ENCODE measurements at regions not wholly inside any gene's neighbourhood (a gene's known extent, or its start where the extent isn't known, plus 50 kb on each side); places are given as distances from the start of the nearest gene placed in this dataset.

DNA sequence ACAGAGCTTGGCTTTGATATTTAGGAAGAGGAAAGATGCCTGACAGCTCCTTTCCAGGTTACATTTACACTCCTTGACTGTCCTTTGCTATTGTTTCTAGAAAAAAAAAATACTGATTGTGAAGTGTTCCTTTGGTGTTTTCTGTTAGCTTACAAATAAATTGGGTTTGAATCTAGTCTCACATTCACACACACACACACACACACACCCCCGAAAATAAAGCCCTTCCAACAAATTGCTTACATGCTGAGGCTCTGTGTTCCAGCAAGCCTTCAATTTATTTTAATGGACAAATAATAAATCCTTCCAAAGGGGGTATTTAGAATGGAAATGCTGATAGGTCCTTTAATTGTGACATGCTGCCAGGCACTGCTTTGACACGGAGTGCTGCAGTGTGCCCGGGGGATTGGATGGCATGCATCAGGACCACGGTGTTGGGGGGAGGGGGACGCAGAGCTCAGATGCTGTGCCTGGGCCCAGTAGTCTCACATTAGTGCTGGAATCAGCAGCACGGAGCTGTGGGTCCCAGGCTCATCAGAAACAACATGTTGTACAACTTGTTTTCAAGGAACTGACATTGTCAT is 199.9 kb downstream of the CD83 start:
- no peak for TF ChIP-seq GTF2F1 (IDR thresholded peaks at IDR 0.05; ENCODE audit: low read length)
- no peak for TF ChIP-seq ESRRA (CRISPR knock-in tag; IDR thresholded peaks at IDR 0.05; ENCODE audit: low read depth)
- no peak for TF ChIP-seq SMAD3 (CRISPR knock-in tag; IDR thresholded peaks at IDR 0.05)
- TF ChIP-seq TEAD3 (CRISPR knock-in tag; optimal IDR thresholded peaks at IDR 0.05; ENCODE audit: borderline replicate concordance) = no peak
- TF ChIP-seq STAT6 (CRISPR knock-in tag; IDR thresholded peaks at IDR 0.05; ENCODE audit: borderline replicate concordance) = no peak
- no peak for TF ChIP-seq ZNF124 (CRISPR knock-in tag; IDR thresholded peaks at IDR 0.05)
- TF ChIP-seq, protein P1, sequence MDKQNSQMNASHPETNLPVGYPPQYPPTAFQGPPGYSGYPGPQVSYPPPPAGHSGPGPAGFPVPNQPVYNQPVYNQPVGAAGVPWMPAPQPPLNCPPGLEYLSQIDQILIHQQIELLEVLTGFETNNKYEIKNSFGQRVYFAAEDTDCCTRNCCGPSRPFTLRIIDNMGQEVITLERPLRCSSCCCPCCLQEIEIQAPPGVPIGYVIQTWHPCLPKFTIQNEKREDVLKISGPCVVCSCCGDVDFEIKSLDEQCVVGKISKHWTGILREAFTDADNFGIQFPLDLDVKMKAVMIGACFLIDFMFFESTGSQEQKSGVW (CRISPR knock-in tag; IDR thresholded peaks at IDR 0.05; ENCODE audit: borderline replicate concordance) = no peak
- no peak for TF ChIP-seq CTCF (CRISPR knock-in tag; IDR thresholded peaks at IDR 0.05)
- no peak for TF ChIP-seq ZBTB44 (CRISPR knock-in tag; IDR thresholded peaks at IDR 0.05)
- no peak for TF ChIP-seq NFE2 (CRISPR knock-in tag; IDR thresholded peaks at IDR 0.05)
- no peak for TF ChIP-seq POLR2AphosphoS5 (IDR thresholded peaks at IDR 0.05; ENCODE audit: low read depth, low read length)
- no peak for TF ChIP-seq ZNF335 (CRISPR knock-in tag; IDR thresholded peaks at IDR 0.05)

All from HepG2 (cell line).